ENCODE measurements at regions not wholly inside any gene's neighbourhood (a gene's known extent, or its start where the extent isn't known, plus 50 kb on each side); places are given as distances from the start of the nearest gene placed in this dataset.

DNA sequence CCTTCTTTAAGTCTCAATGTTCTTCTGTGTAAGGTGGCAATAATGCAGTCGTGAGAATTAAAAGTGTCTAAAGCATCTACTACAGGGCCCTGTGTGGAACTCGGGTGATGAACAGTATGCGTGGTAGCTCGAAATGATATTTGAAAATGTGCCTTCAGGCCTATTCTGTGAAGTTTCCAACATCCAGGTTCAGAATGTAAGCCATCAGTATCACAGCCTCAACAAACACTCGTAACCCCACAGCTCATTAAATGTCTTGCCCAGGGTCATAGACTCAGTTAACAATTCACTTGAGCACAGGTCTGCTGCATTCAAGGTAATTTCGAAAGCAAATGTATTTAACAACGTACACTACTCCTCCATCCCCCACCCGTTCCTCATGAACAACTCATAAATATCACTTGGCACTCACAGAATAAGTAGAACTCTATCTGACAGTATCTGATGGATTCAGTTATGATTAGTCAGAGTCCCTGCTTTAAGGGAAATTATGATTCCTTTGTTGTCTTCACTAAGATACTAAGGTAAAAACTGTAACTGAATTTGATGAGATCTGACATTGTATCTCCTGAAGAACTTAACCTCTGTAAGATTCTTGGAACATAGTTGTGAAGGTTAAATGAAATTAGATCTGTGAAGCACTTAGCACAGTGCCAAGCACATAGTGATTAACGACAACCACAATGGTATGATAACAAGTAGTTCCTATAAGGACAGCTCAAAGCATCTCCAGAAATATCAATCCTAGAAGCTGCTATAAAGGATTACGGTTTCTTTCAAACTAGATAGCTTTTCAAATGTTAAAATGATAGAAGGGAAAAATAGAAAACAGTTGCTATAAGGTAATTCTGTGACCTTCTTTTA lies 642.3 kb downstream of the TBL1XR1 start:
- no peak for DNase-seq (ENCODE audit: low read depth)

DNA sequence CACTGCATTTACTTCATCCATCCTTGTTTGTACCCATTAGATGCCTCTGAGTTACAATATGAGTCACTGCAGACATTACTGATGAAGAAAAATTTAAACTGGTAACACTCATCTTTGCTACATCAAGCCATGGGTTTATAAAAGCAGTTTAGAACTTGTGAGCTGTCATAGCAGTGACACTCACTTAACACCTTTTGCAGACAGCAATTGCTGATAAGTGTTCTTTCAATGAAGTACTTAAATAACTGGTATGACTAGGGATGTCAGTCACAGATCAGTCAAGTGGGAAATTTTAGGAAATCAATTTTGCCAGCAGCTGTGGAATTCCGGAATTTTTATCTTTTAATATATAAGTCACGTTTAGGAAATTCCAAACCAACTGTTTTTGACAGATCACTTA lies 643.0 kb downstream of the TBL1XR1 start:
- no peak for DNase-seq (ENCODE audit: low read depth)

- no peak for DNase-seq (ENCODE audit: low read depth)
These were observed 670.3 kb downstream of the TBL1XR1 start for GRCh38 chr3:176526942-176527341.

- DNase-seq (ENCODE audit: low read depth) = no peak
These were observed 671.1 kb downstream of the TBL1XR1 start for GRCh38 chr3:176526225-176526624.

GRCh38 chr3:176523114-176523513 lies 674.2 kb downstream of the TBL1XR1 start:
- DNase-seq (ENCODE audit: low read depth) = no peak

DNA sequence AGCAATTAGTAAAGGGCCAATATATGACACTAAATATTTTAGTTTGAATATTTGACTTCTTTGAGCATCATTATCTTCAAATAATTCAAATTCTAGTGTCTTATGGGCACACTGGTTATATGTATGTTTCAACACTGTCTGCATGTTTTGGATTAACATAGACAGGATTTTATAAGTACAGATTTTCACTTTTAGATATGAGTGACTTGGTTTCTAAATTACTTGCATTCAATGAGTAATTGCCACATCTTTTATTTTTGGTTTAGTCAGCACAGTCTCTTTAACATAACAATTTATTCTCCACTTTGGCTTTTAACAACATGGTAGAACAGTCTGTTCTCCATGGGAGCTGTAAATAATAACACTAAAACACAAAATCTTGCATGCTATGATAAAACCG lies 674.8 kb downstream of the TBL1XR1 start:
- DNase-seq (ENCODE audit: low read depth) = no peak

- no peak for DNase-seq (ENCODE audit: low read depth)
These were observed 675.6 kb downstream of the TBL1XR1 start for GRCh38 chr3:176521531-176522175.

DNA sequence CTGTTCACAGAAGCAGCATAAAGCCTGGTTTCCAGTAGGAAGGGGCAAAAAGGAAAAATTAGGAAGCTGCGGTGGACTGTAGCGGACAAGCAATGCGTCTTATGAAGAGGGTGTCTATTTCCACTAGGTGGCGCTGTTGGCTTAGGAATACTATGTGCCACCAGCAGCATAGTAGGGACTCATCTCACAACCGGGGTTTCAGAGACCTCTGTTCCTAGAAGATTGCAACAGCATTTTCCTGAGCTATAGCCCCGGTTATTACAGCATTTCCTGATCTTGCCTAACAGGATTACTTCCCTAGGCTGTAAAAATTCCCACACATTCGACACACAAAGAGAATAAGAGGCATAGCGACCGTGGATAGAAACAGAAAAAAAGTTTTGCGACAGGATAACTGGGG lies 683.0 kb downstream of the TBL1XR1 start:
- DNase-seq (ENCODE audit: low read depth) = no peak

DNA sequence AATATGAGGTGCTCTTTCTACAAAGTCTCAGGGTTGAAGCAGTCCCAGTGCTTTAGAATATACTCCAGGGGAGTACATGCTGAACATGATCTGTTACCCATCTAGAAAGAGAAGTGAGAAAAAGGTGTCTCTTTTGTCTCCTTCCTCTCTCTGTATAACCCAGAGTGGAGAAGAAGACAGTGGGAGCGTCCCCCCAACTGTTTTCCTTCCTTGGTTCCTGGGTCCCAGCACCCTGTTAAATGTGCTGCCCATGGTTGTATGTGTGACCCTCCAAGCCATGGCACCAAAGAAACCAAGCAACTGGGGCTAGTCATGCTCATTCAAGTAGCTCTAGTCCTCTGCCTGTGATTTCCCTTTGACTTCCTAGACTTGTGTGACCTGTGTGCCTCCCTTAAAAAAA lies 683.7 kb downstream of the TBL1XR1 start:
- no peak for DNase-seq (ENCODE audit: low read depth)

- no peak for DNase-seq (ENCODE audit: low read depth)
These were observed 685.2 kb downstream of the TBL1XR1 start for GRCh38 chr3:176512037-176512436.

GRCh38 chr3:176510097-176510496 lies 687.2 kb downstream of the TBL1XR1 start:
- no peak for DNase-seq (ENCODE audit: low read depth)

- no peak for DNase-seq (ENCODE audit: low read depth)
These were observed 691.2 kb downstream of the TBL1XR1 start for GRCh38 chr3:176505878-176506621.

GRCh38 chr3:176491084-176491483 lies 706.2 kb downstream of the TBL1XR1 start:
- DNase-seq (ENCODE audit: low read depth) = no peak

GRCh38 chr3:176490357-176490756 lies 706.9 kb downstream of the TBL1XR1 start:
- no peak for DNase-seq (ENCODE audit: low read depth)

DNA sequence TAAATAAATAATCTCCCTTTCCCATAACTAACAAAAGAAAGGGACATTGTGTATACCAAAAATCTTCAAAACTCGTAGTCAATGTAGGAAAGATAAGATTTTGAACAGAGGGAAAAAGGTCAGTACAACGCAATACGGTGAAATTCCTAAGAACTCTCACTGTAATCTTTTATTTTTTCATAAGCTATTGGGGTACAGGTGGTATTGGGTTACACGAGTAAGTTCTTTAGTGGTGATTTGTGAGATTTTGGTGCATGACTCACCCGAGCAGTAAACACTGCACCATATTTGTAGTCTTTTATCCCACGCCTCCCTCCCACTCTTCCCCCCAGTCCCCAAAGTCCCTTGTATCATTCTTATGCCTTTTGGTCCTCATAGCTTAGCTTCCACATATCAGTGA lies 718.0 kb downstream of the TBL1XR1 start:
- no peak for DNase-seq (ENCODE audit: low read depth)

DNA sequence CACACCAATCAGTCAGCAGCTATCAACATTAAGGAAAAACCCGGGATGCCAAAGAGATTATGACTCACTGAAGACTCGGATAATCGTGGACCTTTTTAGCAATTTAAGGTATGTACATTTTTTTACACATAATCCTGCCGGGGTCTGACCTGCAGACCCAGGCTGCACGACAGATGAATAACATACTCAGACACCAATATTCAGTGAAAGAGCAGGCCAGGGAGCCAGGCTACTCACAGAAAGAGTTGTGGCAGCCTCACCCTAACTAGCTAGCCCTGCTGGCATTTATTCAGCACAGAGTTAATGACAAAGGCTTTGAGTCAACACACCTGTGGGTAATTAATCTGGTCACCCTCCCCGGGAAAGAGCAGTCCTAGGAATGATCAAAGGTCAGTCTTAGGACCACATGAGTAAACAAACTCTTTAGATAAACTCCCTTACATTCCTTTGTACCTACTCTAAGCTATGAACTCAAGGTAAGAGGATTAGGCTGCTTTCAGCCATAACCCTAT lies 727.5 kb downstream of the TBL1XR1 start:
- no peak for DNase-seq (ENCODE audit: low read depth)

DNA sequence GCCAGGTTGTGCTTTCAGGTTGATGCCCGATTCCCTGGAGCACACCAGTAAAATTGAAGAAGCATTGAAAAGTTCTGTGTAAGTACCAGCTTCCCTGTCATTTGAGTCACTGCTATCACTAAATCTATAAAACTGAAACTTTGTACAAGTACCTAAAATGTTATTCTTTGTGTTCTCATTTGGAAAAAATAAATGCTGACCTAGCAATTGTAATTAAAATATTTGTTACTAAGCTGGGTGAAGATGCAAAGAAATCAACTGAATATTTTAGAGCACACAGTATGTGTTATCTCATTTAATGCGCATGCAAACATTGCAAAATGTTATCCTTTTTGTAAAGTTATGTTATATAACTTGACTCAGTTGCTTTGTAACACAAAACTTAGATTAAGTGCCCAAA lies 733.7 kb downstream of the TBL1XR1 start:
- no peak for DNase-seq (ENCODE audit: low read depth)

- no peak for DNase-seq (ENCODE audit: low read depth)
These were observed 749.9 kb downstream of the TBL1XR1 start for GRCh38 chr3:176447369-176447768.

- DNase-seq (ENCODE audit: low read depth) = no peak
These were observed 755.0 kb downstream of the TBL1XR1 start for GRCh38 chr3:176442326-176442725.

GRCh38 chr3:176439729-176440128 lies 757.6 kb downstream of the TBL1XR1 start:
- no peak for DNase-seq (ENCODE audit: low read depth)

- DNase-seq (ENCODE audit: low read depth) = no peak
These were observed 765.3 kb downstream of the TBL1XR1 start for GRCh38 chr3:176431991-176432390.

GRCh38 chr3:176431038-176431418 lies 766.3 kb downstream of the TBL1XR1 start:
- no peak for DNase-seq (ENCODE audit: low read depth)
